HG03442 (cell line): ENCODE measurements at regions not wholly inside any gene's neighbourhood (a gene's known extent, or its start where the extent isn't known, plus 50 kb on each side); places are given as distances from the start of the nearest gene placed in this dataset.
A peak's percentile ranks its signal among the peaks of the same experiment; 100 is the strongest.

ENCODE experiments used
- ATAC-seq: cut with Tn5 transposase; IDR thresholded peaks from one replicate; pipeline ENCODE4 v1.9.1; 2021; ENCODE audit warnings: mild to moderate bottlenecking, moderate library complexity; ENCODE audit not compliant: unreplicated experiment

DNA sequence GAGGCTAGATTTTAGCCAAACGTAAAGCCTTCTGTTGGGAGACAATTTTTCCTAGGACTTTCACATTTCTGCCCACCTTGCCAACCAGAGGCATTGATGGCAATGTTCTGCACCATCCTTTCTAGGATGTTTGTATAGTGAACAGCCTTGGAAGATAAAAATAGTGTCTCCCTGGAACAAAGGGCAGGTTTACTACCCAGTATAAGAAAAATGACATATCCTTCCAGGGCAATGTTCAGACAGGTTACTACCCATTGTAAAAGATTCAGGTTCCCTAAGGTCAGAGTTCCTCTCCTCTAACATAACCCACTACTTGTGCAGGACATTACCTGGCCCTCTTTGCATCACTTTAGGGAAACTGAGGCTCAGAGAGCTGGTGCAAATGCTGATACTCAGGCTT is 248.2 kb upstream of the VEPH1 start:
- no peak for ATAC-seq

DNA sequence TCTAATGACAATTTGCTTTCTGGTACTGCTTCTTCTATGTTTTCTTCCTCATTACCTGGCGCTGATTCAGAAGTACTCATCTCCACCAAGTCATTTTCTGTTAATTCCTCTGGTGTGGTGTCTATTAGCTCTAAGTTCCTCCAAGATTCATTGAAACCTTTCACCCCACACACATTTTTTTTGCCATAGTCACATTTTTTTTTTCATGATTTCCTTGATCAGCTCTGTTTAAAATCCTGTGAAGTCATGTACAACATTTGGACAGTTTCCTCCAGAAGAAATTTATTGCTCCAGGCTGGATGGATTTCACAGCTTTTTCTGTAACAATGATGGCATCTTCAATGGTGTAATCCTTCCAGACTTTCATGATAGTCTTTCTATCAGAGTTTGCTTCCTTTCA is 243.2 kb upstream of the VEPH1 start:
- no peak for ATAC-seq

DNA sequence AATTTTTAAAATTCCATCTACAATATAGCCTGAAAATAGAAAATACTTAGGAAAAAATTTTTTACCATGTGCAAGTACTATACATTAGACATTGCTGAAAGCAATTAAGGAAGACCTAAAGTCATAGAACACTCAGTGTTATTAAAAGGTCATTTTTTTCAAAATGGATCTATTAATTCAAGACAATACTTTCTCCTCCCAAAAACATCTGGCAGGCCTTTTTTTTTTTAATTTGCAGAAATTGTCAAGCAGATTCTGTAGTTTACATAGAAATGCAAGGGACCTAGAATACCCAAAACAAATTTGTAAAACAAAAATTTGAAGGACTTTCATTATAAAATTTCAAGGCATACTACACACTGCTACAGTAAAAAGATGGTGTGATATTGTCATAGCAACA is 238.4 kb upstream of the VEPH1 start:
- ATAC-seq = no peak

DNA sequence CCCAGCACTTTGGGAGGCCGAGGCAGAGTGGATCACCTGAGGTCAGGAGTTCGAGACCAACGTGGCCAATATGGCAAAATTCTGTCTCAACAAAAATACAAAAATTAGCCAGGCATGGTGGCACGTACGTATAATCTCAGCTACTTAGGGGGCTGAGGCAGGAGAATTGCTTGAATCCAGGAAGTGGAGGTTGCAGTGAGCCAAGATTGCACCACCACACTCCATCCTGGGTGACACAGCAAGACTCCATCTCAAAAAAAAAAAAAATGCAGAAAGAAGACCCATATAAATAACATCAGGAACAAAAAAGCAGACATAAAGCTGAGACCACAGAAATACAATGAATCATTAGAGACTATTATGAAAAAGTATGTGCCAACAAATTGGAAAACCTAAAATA is 235.2 kb upstream of the VEPH1 start:
- no peak for ATAC-seq

DNA sequence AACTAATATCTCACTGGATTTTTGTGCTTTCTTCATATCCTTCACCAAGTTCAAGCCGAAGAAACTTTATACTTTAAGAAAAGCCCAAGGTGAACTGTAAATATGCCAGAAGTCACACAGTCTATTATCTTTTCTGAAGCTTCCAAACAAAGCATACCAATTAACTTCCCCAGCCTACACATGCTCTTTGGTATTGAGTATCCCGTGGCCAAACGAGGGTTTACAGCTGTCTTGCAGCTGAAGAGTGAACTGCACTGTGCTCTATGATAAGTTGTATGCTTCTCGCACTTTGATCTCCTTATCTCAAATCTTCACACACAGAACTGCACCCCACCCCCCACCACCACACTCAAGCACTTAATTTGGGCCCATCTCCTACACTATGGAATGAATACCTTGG is 215.6 kb upstream of the VEPH1 start:
- ATAC-seq = no peak

DNA sequence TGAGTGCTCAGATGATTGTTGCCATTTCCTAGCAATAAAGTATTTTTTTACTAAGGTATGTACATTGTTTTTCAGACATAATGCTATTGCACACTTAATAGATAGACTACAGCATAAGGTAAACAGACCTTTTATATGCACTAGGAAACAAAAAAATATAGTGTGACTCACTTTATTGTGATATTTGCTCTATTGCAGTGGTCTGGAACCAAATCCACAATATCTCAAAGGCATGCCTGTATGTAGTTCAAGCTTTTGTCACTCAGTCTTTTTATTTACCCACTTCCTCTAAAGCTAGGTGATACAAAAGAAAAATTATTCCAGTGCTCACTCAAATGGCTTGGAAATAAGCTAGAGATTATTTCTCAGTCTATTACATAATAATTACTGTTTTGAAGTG is 209.9 kb upstream of the VEPH1 start:
- ATAC-seq = no peak

DNA sequence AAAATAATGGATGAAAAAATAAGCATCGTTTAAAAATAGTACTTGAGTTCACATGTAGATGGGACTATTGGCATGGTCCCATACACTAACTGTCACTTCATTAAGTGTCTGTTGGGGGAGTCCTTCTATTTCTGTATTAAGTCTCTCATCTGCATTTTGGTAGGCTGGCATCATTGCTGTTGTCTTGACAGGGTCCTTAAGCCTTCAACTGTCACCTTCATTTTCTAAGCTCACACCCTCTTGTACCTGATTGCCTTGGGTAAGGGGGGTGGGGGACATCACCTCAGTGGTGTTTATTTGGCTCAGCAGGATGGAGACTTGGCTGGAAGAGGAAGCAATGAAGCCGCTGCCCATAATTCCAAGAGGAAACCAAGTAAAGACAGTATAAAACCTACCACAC is 202.0 kb upstream of the VEPH1 start:
- ATAC-seq = no peak

DNA sequence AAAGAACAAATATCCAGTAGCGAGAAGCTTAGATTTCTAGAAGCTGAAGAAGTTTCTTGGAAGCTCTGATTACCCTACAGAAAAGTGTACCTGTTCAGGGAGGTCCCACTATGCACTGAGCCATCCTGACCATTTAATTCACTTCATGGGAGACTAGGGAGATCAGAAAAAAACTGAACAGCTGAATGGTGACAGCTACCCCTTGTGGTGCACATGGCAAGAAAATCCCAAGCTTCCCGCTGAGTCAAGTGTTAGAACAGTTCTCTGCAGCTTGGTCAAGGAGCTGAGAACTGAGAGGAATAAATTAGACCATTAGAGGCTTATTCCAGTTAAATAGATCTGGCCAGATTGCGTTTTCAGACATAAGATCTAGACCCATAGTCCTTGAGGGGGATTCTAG is 197.2 kb upstream of the VEPH1 start:
- ATAC-seq = no peak

DNA sequence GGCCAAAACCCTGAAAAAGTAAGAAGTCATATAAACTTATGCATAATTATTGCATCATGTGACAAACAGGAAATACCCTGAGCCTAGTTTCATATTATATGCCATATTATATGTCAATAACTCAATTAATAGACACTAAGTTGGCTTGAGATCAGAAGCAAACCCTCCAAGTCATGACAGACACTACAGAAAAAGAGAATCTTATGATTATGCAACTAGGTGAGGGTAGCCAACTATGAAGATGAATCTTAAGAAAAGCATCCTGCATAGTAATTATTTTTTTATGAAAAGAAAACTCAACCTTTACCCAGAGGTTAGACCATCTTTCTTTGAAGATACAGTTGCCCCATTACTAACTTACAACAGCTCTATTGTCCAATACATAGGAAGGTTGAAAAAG is 192.4 kb upstream of the VEPH1 start:
- no peak for ATAC-seq

DNA sequence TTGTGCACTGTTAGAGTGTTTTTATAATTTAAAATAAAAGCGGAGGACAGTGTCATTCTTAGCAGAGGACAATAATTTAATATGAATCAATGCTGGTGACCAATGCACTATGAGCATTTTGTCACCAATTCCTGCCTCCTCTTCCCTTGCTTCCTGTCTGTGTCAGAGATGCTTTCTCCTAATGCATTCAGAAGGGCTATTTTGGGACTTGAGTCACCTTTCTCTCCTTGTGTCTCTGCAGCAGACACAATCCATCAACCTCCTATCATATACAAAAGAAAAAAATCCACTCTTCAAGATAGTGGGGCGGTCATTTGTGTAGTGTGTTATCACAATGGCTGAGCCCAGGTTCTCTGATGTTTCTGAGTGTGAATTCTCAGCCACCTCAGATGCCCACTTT is 191.9 kb upstream of the VEPH1 start:
- no peak for ATAC-seq

DNA sequence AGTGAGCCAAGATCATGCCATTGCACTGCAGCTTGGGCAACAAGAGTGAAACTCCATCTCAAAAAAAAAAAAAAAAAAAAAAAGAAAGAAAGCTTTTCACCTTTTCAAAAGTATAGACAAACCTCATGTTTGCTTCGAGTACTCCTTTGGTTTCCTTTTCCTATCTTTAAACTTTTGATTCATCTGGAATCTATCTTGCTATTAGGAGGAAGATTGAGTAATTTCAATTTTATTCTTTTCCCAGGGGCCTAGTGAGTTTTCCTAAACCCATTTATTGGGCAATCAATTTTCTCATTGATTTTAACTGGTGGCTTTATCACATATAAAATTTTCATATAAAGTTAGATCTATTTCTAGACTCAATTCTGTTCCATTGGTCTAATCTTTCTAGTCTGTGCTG is 190.5 kb upstream of the VEPH1 start:
- no peak for ATAC-seq

DNA sequence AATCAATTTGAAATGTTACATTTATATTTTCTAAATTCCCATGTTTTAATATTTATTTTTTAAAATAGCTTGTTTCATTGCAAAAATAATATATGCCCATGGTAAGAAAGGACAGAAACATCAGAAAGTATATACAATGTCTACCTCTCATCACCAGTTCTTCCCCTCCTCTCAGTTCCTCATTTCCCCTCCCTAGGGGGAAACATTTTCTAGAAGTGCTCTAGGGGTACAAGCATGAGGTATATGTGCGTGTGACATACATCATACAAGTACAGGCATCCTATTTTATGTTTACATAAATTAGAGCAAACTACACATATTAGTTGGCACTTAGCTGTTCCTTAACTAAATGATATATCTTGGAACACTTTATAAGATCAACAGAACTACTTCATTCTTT is 189.3 kb upstream of the VEPH1 start:
- peak; percentile 74 for ATAC-seq

DNA sequence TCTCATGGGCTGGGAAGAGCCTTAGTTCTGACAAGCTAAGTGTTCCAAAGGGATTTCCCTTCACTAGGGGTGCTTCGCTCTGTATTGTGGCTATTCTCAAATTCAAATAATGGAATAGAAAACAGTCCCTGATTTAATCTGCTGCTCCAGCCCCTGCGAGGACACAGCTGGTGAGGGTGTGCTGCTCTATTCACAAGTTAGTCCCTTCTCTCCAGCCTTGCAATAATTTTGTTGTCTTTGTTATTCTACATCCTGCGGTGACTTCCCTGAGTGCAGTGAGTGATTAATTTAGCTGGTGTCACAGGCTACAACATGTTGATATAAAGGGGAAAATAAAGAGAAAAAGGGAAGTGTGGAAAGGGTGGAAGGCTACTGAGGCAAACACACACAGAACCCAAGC is 180.5 kb upstream of the VEPH1 start:
- no peak for ATAC-seq

DNA sequence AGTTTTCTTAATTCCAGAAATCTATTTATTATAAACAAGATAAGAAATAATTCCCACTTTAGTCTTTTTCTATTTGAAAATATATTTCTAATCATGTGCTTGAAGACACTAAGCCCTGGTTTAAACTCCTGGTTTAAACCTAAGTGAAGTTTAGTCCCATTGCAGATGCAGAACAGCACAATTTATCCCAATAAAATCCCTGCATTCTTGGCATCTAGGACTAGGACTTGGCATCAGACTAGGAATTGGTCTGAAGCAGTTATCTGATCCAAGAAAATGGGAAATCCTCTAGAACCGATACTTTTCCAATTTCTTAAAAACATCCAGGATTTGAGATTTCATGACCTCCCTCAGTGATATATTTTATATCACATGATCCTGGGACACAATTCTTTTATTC is 168.8 kb upstream of the VEPH1 start:
- no peak for ATAC-seq

DNA sequence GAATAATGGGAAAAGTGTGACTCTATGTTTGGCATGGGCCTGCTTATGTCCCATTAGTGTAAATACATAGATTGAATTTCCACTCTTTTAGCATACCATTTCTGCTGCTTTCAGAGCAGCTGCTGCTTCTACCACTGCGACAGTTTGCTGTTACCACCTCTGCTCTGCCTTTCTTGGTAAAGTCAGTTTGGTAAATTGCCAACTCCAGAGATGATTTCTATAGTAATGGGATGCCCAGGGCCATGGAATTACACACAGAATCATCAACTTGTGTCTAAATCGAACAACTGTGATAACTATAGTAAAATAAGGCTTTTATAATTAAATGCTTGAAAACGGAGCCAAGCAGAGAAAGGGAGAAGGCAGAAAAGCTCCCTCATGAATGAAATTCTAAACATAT is 168.4 kb upstream of the VEPH1 start:
- no peak for ATAC-seq

DNA sequence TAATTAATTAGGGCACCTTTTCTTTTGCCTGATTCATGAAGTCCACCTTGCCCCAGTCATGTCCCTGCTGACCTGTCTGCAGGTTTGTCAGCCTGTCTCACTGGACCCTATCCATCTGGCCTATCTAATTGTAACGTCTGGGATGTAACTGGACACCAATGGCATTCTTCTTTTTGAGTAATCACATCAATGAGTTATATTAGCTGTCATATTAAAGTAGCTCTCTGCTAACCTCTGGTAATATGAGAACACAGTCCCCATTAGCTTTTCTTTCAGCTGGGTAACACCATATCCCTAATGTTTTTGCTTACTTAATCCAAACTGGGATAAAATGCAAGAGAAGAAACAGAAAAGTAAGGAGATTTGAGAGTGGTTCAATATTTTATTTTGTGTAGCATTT is 166.2 kb upstream of the VEPH1 start:
- no peak for ATAC-seq

DNA sequence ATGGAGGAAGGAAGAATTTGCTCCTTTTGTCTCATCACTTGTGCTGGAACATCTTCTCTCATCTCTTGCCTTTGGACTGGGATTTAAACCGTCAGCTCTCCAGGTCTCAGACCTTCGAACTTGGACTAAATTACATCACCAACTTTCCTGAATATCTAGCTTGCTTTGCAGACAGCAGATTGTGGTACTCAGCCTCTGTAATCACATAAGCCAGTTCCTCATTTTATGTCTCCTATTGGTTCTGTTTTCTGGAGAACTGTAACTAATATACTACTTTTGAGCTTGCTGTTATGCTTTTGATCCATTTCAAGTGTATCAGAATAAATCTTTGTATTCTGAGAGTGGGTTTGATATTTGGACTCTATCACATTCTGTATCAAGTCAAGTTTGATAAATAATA is 164.3 kb upstream of the VEPH1 start:
- ATAC-seq = no peak

DNA sequence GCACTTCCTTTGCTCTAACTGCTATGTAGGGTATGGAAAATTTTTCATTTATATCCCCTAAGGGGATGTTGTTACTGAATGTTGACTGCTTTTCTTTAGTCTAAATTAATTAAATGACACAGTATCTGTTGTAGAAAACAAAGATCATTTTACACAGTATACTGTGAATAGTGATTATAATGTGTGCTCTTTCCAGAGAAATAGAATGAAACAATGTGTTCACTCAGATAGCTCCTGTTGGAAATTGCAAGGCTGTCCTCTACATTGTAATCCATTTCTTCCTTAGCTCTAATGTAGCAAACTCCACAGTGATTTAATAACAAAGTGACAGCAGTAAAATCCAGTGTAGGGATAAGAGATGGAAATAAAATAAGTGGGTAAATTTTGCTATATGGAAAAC is 159.0 kb upstream of the VEPH1 start:
- ATAC-seq = no peak

DNA sequence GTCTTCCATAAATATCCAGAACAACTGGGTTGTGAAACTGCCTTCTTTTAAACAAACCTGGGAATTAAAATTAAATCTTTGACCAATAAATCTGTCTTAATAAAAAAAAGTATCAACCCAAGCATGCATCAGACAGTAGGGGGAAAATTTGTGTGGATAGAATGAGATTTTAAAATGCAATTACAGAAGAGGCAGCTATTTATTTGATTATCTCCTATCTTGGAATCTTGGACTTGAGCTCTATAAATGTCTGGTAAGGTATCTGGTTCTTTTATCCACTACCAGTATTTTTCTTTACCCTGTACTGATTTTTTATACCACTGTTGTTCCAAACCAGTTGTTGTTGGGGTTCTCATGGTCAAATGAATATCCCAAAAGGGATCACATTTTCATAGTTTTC is 157.6 kb upstream of the VEPH1 start:
- ATAC-seq = no peak

DNA sequence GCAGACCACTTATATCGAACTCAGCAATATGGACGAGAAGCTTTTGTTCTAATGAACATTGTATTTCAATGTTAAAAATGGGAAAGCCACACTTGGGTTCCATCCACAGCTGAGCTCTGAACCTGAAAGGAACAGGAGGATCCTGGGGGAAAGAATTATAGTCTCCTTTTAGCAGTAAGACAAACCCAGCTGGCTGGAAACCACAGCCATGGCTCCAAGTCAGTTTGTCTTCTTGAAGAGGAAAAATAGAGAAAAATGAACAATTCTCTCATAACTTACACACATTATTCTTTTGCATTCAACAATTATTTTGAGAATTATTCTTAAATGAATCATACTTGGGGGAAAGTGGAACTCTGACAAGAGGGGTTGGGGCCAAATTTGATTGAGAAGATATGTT is 149.2 kb upstream of the VEPH1 start:
- ATAC-seq = no peak

DNA sequence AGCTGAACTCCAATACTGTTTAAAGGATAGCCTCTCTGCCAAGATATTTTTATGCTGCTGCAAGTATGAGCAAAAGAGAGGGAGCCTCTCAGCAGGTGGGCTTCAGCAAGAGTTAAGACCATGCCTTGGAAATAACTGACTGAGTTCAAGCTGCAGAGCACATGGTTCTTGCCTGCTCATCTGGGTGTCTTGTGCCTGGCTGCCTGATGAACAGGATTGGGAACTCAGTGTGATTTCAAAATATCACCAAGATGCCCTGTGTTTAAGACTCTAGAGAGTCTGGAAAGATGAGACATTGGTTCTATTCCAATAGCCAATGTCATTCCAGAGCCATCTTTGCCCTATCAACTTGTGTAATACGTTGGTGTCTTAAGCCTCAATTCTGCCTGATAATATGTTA is 147.5 kb upstream of the VEPH1 start:
- ATAC-seq = no peak

DNA sequence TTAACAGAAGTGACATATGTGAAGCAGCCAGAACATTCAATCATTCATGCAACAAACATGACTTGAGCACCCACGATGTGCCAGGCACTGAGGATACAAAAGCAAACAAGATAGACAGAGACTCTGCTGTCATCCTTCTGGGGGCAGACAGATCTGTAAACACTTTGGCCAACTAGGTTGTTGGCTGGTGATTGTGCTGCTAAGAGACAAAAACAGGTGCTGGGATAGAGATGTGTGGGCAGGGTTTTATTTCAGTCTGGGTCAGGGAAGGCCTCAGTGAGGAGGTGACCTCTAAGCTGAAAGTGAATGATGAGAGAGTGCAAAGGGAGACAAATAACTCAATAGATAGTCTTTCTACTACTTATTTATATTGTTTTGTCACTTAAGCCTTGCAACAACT is 147.0 kb upstream of the VEPH1 start:
- ATAC-seq = no peak

DNA sequence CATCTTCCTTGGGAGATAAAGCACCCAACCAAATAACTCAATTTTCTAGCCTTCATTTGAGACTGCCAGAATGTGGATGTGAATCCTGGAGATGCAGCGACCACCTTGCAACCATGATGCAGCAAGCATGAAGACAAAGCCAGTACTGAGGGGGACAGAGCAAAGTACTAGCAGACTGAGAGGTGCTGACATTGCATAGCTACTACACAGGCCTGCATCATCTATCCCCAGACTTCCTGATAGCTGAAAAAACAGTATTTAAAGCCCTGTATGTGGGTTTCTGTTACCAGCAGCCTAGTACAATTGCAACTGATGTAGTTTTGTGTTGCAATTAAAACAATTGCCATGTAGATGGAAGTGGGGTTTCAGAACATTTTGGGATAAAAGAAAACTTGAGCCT is 146.3 kb upstream of the VEPH1 start:
- no peak for ATAC-seq

DNA sequence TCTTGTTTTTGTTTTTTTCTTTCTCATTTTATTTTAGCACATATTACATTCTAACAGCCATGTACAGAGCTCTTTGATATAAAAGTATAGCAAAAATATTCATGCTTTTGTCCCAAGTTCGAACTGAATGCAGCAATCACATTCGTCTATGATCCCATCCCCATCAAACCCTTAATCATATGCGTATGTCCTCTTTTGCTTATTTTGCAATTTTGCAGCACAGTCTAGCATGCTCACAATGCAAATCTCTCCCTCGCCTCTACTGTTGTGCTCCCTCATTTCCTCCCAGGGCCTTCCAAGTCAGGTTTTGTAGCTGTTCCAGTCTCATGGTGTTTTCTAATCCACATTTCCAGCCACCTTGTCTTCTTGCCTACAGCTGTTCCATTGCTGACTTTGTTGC is 144.6 kb upstream of the VEPH1 start:
- ATAC-seq = no peak
